GM20000 (cell line): ENCODE measurements at regions not wholly inside any gene's neighbourhood (a gene's known extent, or its start where the extent isn't known, plus 50 kb on each side); places are given as distances from the start of the nearest gene placed in this dataset.

Source experiments
- DNase-seq: peaks from one replicate; pipeline ENCODE4 v3.0.0; 2012; ENCODE audit warnings: low spot score
- TF ChIP-seq, protein P1 (sequence below): IDR thresholded peaks from 2 replicates; pipeline ENCODE4 v1.5.1; 2012; ENCODE audit warnings: mild to moderate bottlenecking, control low read depth; ENCODE audit errors: extremely low read depth, missing control alignments

DNA sequence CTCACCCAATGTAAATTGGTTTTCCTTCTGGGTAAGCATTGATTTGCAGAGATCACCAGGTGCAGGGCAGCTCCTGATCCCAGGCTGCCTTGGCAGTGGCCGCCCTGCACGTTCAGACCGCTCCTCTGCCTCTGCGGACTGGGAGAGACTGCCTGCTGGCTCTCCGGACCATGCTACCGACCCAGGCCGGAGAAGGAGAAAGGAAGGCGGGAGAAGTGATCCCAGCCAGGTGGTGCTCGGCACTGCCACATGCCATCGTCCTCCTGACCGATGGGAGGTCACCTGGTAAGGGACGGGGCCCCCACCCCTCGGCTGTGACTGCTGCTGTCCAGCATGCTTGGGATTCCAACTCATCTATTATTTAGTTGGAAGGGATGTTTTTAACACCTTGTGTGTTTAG is 108.1 kb upstream of the POU3F3 start:
- TF ChIP-seq, protein P1, sequence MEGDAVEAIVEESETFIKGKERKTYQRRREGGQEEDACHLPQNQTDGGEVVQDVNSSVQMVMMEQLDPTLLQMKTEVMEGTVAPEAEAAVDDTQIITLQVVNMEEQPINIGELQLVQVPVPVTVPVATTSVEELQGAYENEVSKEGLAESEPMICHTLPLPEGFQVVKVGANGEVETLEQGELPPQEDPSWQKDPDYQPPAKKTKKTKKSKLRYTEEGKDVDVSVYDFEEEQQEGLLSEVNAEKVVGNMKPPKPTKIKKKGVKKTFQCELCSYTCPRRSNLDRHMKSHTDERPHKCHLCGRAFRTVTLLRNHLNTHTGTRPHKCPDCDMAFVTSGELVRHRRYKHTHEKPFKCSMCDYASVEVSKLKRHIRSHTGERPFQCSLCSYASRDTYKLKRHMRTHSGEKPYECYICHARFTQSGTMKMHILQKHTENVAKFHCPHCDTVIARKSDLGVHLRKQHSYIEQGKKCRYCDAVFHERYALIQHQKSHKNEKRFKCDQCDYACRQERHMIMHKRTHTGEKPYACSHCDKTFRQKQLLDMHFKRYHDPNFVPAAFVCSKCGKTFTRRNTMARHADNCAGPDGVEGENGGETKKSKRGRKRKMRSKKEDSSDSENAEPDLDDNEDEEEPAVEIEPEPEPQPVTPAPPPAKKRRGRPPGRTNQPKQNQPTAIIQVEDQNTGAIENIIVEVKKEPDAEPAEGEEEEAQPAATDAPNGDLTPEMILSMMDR = no peak
- no peak for DNase-seq

DNA sequence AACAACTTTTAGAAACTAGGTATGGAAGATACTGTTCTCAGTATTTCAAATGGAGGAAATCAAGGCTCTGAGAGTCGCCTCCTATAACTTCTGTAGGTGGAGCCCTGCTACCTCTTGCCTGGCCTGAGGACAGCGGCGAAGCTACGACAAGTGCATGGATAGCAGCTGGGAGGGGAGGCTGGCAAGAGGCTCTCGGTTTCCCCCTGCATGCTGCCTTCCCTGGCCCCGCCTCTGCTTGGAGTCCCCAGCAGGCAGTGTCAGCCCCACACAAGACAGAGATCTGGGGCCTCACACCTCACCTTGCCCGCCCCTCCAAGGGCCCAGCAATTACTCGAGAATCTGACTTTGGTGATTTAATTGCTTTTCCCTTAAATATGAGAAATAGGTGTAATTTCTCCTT is 107.6 kb upstream of the POU3F3 start:
- TF ChIP-seq, protein P1 = no peak
- no peak for DNase-seq

DNA sequence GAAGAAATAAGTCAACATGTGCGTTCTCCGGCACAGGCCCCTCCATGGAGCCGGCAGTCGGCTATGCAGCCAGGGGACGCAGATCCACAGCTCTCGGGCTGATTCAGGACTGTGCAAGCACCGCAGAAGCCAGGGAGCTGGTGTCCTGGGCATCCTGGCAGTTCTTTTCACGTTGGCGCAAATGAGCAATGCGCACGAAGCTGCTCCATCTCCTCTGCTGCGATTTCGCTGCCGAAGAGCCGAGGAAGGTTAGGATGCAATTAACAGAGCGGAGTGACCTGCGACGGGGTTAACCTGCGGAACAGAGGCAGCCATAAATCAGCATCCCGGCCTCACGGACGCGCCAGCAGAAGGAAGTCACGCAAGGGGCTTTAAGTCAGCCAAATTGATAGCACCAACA is 107.1 kb upstream of the POU3F3 start:
- TF ChIP-seq, protein P1 = no peak
- DNase-seq = no peak

DNA sequence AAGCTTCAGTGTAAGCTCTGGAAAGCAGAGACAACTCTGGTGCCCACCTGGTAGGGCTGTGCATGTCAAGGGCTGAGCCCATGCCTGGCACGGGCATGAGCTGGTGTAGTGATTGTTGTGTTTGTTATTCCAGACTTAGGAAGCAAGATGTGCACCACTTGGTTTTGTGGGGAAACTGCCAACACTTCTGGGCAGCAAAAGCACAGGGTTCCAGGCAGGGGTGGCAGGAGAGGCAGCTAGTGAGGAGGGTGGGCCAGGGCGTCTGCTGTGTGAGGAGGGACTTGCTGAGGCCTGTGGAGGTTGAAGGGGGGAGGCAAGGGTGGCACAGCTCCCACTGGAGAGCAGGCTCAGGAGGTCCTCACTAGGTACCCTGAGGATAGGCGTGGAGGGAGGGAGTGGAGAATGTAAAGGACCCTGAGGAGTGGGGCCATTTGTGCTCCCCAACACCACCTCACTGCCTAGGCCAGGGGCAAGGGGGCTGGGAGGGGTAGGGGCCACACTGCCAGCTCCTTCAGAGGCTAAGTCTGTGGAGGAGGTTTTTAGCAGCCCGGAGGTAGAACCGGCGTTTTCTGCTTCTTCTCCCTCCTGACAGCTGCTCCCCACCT is 104.0 kb upstream of the POU3F3 start:
- TF ChIP-seq, protein P1 = no peak
- no peak for DNase-seq

DNA sequence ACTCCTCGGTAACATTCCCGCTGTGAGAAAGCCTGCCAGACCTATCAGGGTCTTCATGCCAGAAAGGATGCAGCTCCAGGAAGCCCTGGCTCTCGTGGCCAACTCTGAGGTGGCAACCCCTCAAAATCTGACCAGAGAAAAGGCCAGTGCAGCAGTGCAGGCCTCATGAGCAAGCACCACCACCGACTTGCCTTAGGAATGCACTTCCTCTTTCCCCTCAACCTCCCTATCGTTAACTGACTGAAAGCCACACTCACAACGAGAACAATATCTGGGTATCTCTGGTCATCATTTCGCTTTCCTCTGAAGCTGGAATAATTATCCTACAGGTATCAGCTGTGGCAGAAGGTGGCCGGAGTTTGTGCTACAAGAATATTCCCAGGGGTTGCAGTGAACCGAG is 101.4 kb upstream of the POU3F3 start:
- TF ChIP-seq, protein P1 = no peak
- no peak for DNase-seq

DNA sequence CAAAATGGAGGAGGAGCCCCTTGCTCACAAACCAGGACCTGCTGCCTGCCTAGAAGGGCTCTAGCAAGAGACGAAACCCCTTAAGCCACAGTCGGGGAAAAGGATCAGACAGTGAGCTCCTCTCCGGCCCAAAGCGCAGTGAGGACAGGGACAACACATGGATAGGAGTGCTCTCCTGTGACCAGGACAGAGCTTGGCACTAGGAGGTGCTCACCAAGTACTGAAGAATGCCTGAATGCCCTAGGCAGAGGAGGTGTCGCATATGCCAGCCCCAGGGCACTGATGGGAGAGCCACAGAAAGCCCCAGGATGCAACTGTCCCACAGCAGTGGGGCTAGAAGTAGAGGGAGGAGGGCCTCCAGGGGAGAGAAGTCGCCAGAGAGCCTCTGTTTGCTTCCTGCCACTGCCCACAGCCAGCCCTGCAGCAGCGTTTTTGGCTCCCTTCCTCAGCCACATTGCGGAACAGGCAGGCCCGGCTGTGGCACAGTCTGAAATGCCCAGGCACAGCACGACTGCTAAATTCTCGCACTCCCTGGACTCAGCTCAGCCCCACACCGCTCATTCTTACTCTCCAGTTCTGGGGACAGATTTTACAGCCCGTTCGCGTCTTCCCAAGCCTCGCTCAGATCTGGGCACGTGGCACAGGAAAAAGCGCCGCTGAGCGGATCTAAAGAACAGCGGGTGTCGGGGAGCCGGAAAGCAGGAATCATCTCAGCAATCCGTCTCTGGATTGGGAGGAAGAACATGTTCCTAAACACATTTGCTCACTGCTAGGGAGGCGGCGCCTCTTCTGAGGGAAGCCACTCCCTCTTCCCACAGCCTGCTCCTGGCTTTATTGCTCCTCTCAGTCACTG is 98.7 kb upstream of the POU3F3 start:
- DNase-seq = no peak
- TF ChIP-seq, protein P1 = no peak

DNA sequence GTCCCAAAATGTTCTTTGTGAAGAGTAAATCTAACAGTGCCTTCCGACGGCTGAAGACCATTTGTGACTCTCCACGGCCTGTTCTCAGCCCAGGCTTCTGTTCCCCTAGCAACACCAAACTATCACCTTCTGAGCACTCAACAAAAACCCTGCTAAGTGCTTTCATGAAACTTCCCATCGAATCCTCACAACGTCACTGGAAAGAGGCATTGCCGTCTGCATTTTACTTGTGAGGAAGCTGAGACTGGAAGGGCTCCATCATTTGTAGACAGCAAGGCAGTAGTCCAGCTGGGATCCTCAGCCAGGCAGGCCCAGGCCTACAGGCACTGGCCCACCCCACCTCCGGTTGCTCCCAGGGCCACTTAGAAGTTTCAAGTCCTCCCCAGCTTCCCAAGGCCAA is 97.8 kb upstream of the POU3F3 start:
- TF ChIP-seq, protein P1 = no peak
- no peak for DNase-seq
